HT1080 (cell line): ENCODE measurements at regions not wholly inside any gene's neighbourhood (a gene's known extent, or its start where the extent isn't known, plus 50 kb on each side); places are given as distances from the start of the nearest gene placed in this dataset.

Experiments used
- DNase-seq: peaks from one replicate; pipeline ENCODE4 v3.0.0-alpha.2; 2015; ENCODE audit warnings: low read depth

GRCh38 chr16:73887911-73888310, 408.7 kb upstream of the PSMD7 start:
- DNase-seq, result no peak

GRCh38 chr16:73886426-73886825, 410.2 kb upstream of the PSMD7 start:
- DNase-seq, result no peak

GRCh38 chr16:73885319-73885718, 411.3 kb upstream of the PSMD7 start:
- no peak for DNase-seq

- DNase-seq, result no peak
Measured at GRCh38 chr16:73883841-73884240, 412.8 kb upstream of the PSMD7 start.

GRCh38 chr16:73883126-73883525, 413.5 kb upstream of the PSMD7 start:
- no peak for DNase-seq

- no peak for DNase-seq
Measured at GRCh38 chr16:73882651-73883050, 414.0 kb upstream of the PSMD7 start.

- no peak for DNase-seq
Measured at GRCh38 chr16:73882033-73882432, 414.6 kb upstream of the PSMD7 start.

- DNase-seq, result no peak
Measured at GRCh38 chr16:73879621-73880020, 417.0 kb upstream of the PSMD7 start.

- peak; percentile 25 for DNase-seq
Measured at GRCh38 chr16:73878611-73879010, 418.0 kb upstream of the PSMD7 start.

GRCh38 chr16:73877150-73877549, 419.5 kb upstream of the PSMD7 start:
- no peak for DNase-seq

- no peak for DNase-seq
Measured at GRCh38 chr16:73875996-73876690, 420.5 kb upstream of the PSMD7 start.

- no peak for DNase-seq
Measured at GRCh38 chr16:73874324-73874723, 422.3 kb upstream of the PSMD7 start.

- no peak for DNase-seq
Measured at GRCh38 chr16:73873643-73874042, 423.0 kb upstream of the PSMD7 start.

GRCh38 chr16:73872856-73873255, 423.8 kb upstream of the PSMD7 start:
- DNase-seq, result no peak

- DNase-seq, result no peak
Measured at GRCh38 chr16:73871088-73871733, 425.4 kb upstream of the PSMD7 start.

- DNase-seq, result no peak
Measured at GRCh38 chr16:73869126-73869525, 427.5 kb upstream of the PSMD7 start.

- no peak for DNase-seq
Measured at GRCh38 chr16:73864868-73865267, 431.7 kb upstream of the PSMD7 start.

- no peak for DNase-seq
Measured at GRCh38 chr16:73858326-73858725, 438.3 kb upstream of the PSMD7 start.

GRCh38 chr16:73853968-73854367, 442.6 kb upstream of the PSMD7 start:
- no peak for DNase-seq

- no peak for DNase-seq
Measured at GRCh38 chr16:73852561-73852960, 444.1 kb upstream of the PSMD7 start.

GRCh38 chr16:73848993-73849392, 447.6 kb upstream of the PSMD7 start:
- DNase-seq, result no peak

GRCh38 chr16:73847090-73847489, 449.5 kb upstream of the PSMD7 start:
- no peak for DNase-seq

- no peak for DNase-seq
Measured at GRCh38 chr16:73846356-73846755, 450.3 kb upstream of the PSMD7 start.
